T-cell (primary cell): ENCODE measurements at regions not wholly inside any gene's neighbourhood (a gene's known extent, or its start where the extent isn't known, plus 50 kb on each side); places are given as distances from the start of the nearest gene placed in this dataset.

Experiments
- ATAC-seq, 4 experiments: fragments of 200-7000 bp in 3 of 4; fragments of 150-1000 bp in 1 of 4; cut with Tn5 transposase; replicated peaks in 1 of 4; 1 replicate in 3 of 4; 2 replicates in 1 of 4; pipeline ENCODE4 v1.10.0; 2021; ENCODE audit warnings: moderate library complexity in 3 of 4, mild to moderate bottlenecking in 2 of 4, moderate number of reproducible peaks in 1 of 4
- CTCF ChIA-PET, 2 donors: fragments of 300-600 bp; sonication (Branson Sonifier 250); formaldehyde crosslinking; loops; one replicate each; lab custom pipeline; 2022; ENCODE audit warnings: antibody characterized with exemption in 2 of 2; lab: Charles Lee
- POLR2A ChIA-PET, 2 donors: fragments of 300-600 bp; sonication (Branson Sonifier 250); formaldehyde crosslinking; loops; one replicate each; lab custom pipeline; 2022; ENCODE audit warnings: antibody characterized with exemption in 2 of 2; lab: Charles Lee
- DNase-seq, 35 experiments: peaks; one replicate each; pipeline versions ENCODE4 v3.0.0 to v3.0.0-alpha.2; 2013 to 2023
- H3K27ac ChIP-seq: one replicate; pipeline ENCODE4 v1.5.1; 2013; ENCODE audit warnings: low read length
- H3K27me3 ChIP-seq, 2 experiments: replicated peaks in 1 of 2; 1 replicate in 1 of 2; 2 replicates in 1 of 2; pipeline versions ENCODE4 v1.6.1 to v1.7.0; 2013; ENCODE audit warnings: low read length in 1 of 2, mixed read lengths in 1 of 2; ENCODE audit not compliant: control insufficient read depth in 2 of 2, insufficient read depth in 2 of 2; ENCODE audit errors: extremely low read depth in 1 of 2
- H3K36me3 ChIP-seq, 2 donors: 1 replicate in 1 of 2; 2 replicates in 1 of 2; pipeline versions ENCODE4 v1.6.1 to v1.7.0; 2013; ENCODE audit warnings: low read length in 1 of 2; ENCODE audit not compliant: control insufficient read depth in 2 of 2, insufficient read depth in 1 of 2; ENCODE audit errors: extremely low read depth in 1 of 2
- H3K4me1 ChIP-seq, 2 experiments: 1 replicate in 1 of 2; 2 replicates in 1 of 2; pipeline versions ENCODE4 v1.6.1 to v1.7.0; 2013; ENCODE audit warnings: low read length in 2 of 2, mixed read lengths in 1 of 2; ENCODE audit not compliant: insufficient read depth in 2 of 2, control insufficient read depth in 1 of 2; ENCODE audit errors: extremely low read depth in 1 of 2
- H3K4me3 ChIP-seq, 2 donors: 1 replicate in 1 of 2; 2 replicates in 1 of 2; pipeline versions ENCODE4 v1.5.1 to v1.7.0; 2013; ENCODE audit warnings: mild to moderate bottlenecking in 2 of 2, low read length in 1 of 2, moderate library complexity in 1 of 2; ENCODE audit not compliant: control insufficient read depth in 1 of 2; ENCODE audit errors: extremely low read depth in 1 of 2
- H3K9me3 ChIP-seq: 2 replicates; pipeline ENCODE4 v1.7.0; 2013
- H3K27ac Mint-ChIP-seq, 2 donors: one replicate each; pipeline ENCODE4 v1.8.0; 2020 to 2021; ENCODE audit warnings: mild to moderate bottlenecking in 2 of 2, mixed read lengths in 2 of 2
- H3K27me3 Mint-ChIP-seq, 2 donors: one replicate each; pipeline ENCODE4 v1.8.0; 2021 to 2022; ENCODE audit warnings: mixed read lengths in 2 of 2
- H3K36me3 Mint-ChIP-seq: one replicate; pipeline ENCODE4 v1.8.0; 2021; ENCODE audit warnings: mixed read lengths
- H3K4me1 Mint-ChIP-seq, 3 donors: one replicate each; pipeline ENCODE4 v1.8.0; 2020 to 2022; ENCODE audit warnings: mixed read lengths in 3 of 3, mild to moderate bottlenecking in 1 of 3
- H3K4me3 Mint-ChIP-seq, 3 donors: one replicate each; pipeline ENCODE4 v1.8.0; 2020 to 2022; ENCODE audit warnings: mild to moderate bottlenecking in 3 of 3, mixed read lengths in 3 of 3, moderate library complexity in 3 of 3
- H3K9me3 Mint-ChIP-seq, 3 donors: one replicate each; pipeline ENCODE4 v1.8.0; 2020 to 2022; ENCODE audit warnings: mixed read lengths in 3 of 3
- WGBS: methylation state at CpG from one replicate; pipeline ENCODE4 v1.1.5; 2013; ENCODE audit warnings: missing lambda C conversion rate; ENCODE audit not compliant: insufficient coverage; 5-methylcytosine and 5-hydroxymethylcytosine counted together

GRCh38 chr4:58261526-58261925 is 1151.3 kb upstream of the IGFBP7 start:
- DNase-seq (no peak), ATAC-seq (no peak)
- no peaks in the 10 kb centered on the region for H3K36me3 ChIP-seq
- Mint-ChIP-seq H3K4me1 (no peaks in the 10 kb centered on the region), H3K4me3 (no peak overlapping the region), H3K27me3 (no peaks in the 10 kb centered on the region), H3K9me3 (peaks cover 3 to 12% (median 5%) of the 10 kb centered on the region in 3 donors), H3K36me3 (no peaks in the 10 kb centered on the region), H3K27ac (no peak overlapping the region)
- no peaks in the 10 kb centered on the region for H3K4me1 ChIP-seq
- H3K27me3 ChIP-seq = no peaks in the 10 kb centered on the region
- CTCF ChIA-PET = no interaction called here
- POLR2A ChIA-PET = no interaction called here
- no peak overlapping the region for H3K4me3 ChIP-seq
- H3K27ac ChIP-seq = no peak overlapping the region
- H3K9me3 ChIP-seq = no peaks in the 10 kb centered on the region

GRCh38 chr4:58254291-58254690 is 1144.1 kb upstream of the IGFBP7 start:
- no peaks in the 10 kb centered on the region for H3K27me3 ChIP-seq
- Mint-ChIP-seq H3K27ac (no peak overlapping the region), H3K4me3 (no peak overlapping the region), H3K4me1 (no peaks in the 10 kb centered on the region), H3K36me3 (no peaks in the 10 kb centered on the region), H3K9me3 (peaks cover 6 to 13% (median 7%) of the 10 kb centered on the region in 3 donors), H3K27me3 (no peaks in the 10 kb centered on the region)
- ATAC-seq = no peak
- no peaks in the 10 kb centered on the region for H3K36me3 ChIP-seq
- ChIA-PET POLR2A (no interaction called here), CTCF (no interaction called here)
- H3K9me3 ChIP-seq = no peaks in the 10 kb centered on the region
- DNase-seq = no peak
- H3K4me3 ChIP-seq = no peak overlapping the region
- no peak overlapping the region for H3K27ac ChIP-seq
- H3K4me1 ChIP-seq = no peaks in the 10 kb centered on the region
- 100% methylated on average over 2 of the region's 3 CpGs for WGBS

- no peaks in the 10 kb centered on the region for H3K36me3 Mint-ChIP-seq
- POLR2A ChIA-PET = interaction anchor here in 1 of 2 donors (0.6 kb wide), 1 partner anchor 959 kb away, joined by 6 read pairs; no protein-coding TSS in a partner anchor
- no peaks in the 10 kb centered on the region for H3K27me3 ChIP-seq
Measured at GRCh38 chr4:58252656-58253055, 1142.5 kb upstream of the IGFBP7 start.

GRCh38 chr4:58247792-58248191 is 1137.6 kb upstream of the IGFBP7 start:
- ChIA-PET POLR2A (no interaction called here), CTCF (no interaction called here)
- H3K36me3 Mint-ChIP-seq = no peaks in the 10 kb centered on the region
- DNase-seq (no peak), ATAC-seq (no peak)
- Histone ChIP-seq H3K27me3 (no peaks in the 10 kb centered on the region), H3K9me3 (no peaks in the 10 kb centered on the region), H3K36me3 (no peaks in the 10 kb centered on the region), H3K4me1 (no peaks in the 10 kb centered on the region), H3K27ac (no peak overlapping the region), H3K4me3 (no peak overlapping the region)
- no peaks in the 10 kb centered on the region for H3K4me1 Mint-ChIP-seq
- H3K27me3 Mint-ChIP-seq = no peaks in the 10 kb centered on the region
- H3K4me3 Mint-ChIP-seq = no peak overlapping the region
- H3K27ac Mint-ChIP-seq = no peak overlapping the region
- peaks cover 12 to 17% (median 15%) of the 10 kb centered on the region in 3 donors for H3K9me3 Mint-ChIP-seq
- WGBS = no CpG with 5 or more reads among the region's 3 CpGs

More at GRCh38 chr4:58252656-58253055, 1142.5 kb upstream of the IGFBP7 start:
- DNase-seq (no peak), ATAC-seq (no peak)
- Mint-ChIP-seq H3K9me3 (peaks cover 3 to 15% (median 5%) of the 10 kb centered on the region in 3 donors), H3K4me1 (no peaks in the 10 kb centered on the region), H3K4me3 (no peak overlapping the region), H3K27me3 (no peaks in the 10 kb centered on the region), H3K27ac (no peak overlapping the region)
- H3K36me3 ChIP-seq = no peaks in the 10 kb centered on the region
- no peaks in the 10 kb centered on the region for H3K4me1 ChIP-seq
- no peak overlapping the region for H3K4me3 ChIP-seq
- no CpG with 5 or more reads among the region's 2 CpGs for WGBS
- CTCF ChIA-PET = no interaction called here
- no peak overlapping the region for H3K27ac ChIP-seq
- H3K9me3 ChIP-seq = no peaks in the 10 kb centered on the region

- Histone ChIP-seq H3K4me3 (no peak overlapping the region), H3K36me3 (no peaks in the 10 kb centered on the region), H3K4me1 (no peaks in the 10 kb centered on the region), H3K27me3 (no peaks in the 10 kb centered on the region), H3K9me3 (no peaks in the 10 kb centered on the region), H3K27ac (no peak overlapping the region)
- no peak overlapping the region for H3K4me3 Mint-ChIP-seq
- CTCF ChIA-PET = no interaction called here
- DNase-seq (no peak), ATAC-seq (no peak)
- no peaks in the 10 kb centered on the region for H3K27me3 Mint-ChIP-seq
- H3K36me3 Mint-ChIP-seq = no peaks in the 10 kb centered on the region
- no peaks in the 10 kb centered on the region for H3K4me1 Mint-ChIP-seq
- H3K27ac Mint-ChIP-seq = no peak overlapping the region
- POLR2A ChIA-PET = no interaction called here
- no CpG with 5 or more reads among the region's 1 CpG for WGBS
- peaks cover 16 to 24% (median 19%) of the 10 kb centered on the region in 3 donors for H3K9me3 Mint-ChIP-seq
Measured at GRCh38 chr4:58225460-58225859, 1115.3 kb upstream of the IGFBP7 start.

- Histone ChIP-seq H3K9me3 (no peaks in the 10 kb centered on the region), H3K4me3 (no peak overlapping the region), H3K36me3 (no peaks in the 10 kb centered on the region), H3K27me3 (no peaks in the 10 kb centered on the region), H3K27ac (no peak overlapping the region), H3K4me1 (no peaks in the 10 kb centered on the region)
- no CpG with 5 or more reads among the region's 2 CpGs for WGBS
- H3K4me3 Mint-ChIP-seq = no peak overlapping the region
- ChIA-PET POLR2A (no interaction called here), CTCF (no interaction called here)
- H3K36me3 Mint-ChIP-seq = no peaks in the 10 kb centered on the region
- H3K9me3 Mint-ChIP-seq = peaks cover 19 to 28% (median 25%) of the 10 kb centered on the region in 3 donors
- no peak for DNase-seq
- H3K4me1 Mint-ChIP-seq = no peaks in the 10 kb centered on the region
- H3K27me3 Mint-ChIP-seq = no peaks in the 10 kb centered on the region
- ATAC-seq = no peak
- no peak overlapping the region for H3K27ac Mint-ChIP-seq
Measured at GRCh38 chr4:58219179-58219578, 1109.0 kb upstream of the IGFBP7 start.

GRCh38 chr4:58216461-58216860 is 1106.3 kb upstream of the IGFBP7 start:
- peaks cover 19 to 24% (median 21%) of the 10 kb centered on the region in 3 donors for H3K9me3 Mint-ChIP-seq
- no peak overlapping the region for H3K4me3 Mint-ChIP-seq
- Histone ChIP-seq H3K4me1 (no peaks in the 10 kb centered on the region), H3K27ac (no peak overlapping the region), H3K36me3 (no peaks in the 10 kb centered on the region), H3K27me3 (no peaks in the 10 kb centered on the region), H3K4me3 (no peak overlapping the region), H3K9me3 (no peaks in the 10 kb centered on the region)
- ChIA-PET POLR2A (no interaction called here), CTCF (no interaction called here)
- H3K4me1 Mint-ChIP-seq = no peaks in the 10 kb centered on the region
- no peak overlapping the region for H3K27ac Mint-ChIP-seq
- DNase-seq (no peak), ATAC-seq (no peak)
- H3K36me3 Mint-ChIP-seq = no peaks in the 10 kb centered on the region
- H3K27me3 Mint-ChIP-seq = no peaks in the 10 kb centered on the region
- no CpG with 5 or more reads among the region's 1 CpG for whole genome bisulfite sequencing
